ENCODE measurements at regions not wholly inside any gene's neighbourhood (a gene's known extent, or its start where the extent isn't known, plus 50 kb on each side); places are given as distances from the start of the nearest gene placed in this dataset.

DNA sequence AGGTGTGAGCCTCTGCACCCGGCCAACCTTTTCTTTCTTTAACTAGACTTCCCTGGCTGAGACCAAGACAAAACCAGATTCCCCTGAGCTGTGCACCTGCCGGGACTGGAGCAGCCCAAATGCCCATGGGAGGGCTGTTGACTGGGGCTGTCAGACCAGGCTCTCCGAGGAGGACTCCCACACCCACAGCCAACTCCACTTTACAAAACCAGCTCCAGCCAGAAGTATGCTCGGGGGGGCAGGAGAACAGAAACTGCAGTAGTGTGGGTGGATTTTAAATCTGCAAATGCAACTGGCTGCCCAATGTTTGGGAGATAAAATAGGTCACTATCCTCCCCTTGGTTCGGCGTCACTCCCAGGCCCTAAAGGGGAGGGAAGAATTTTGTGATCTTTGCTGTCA lies 78.5 kb downstream of the VCPKMT start:
- TF ChIP-seq, protein P1, sequence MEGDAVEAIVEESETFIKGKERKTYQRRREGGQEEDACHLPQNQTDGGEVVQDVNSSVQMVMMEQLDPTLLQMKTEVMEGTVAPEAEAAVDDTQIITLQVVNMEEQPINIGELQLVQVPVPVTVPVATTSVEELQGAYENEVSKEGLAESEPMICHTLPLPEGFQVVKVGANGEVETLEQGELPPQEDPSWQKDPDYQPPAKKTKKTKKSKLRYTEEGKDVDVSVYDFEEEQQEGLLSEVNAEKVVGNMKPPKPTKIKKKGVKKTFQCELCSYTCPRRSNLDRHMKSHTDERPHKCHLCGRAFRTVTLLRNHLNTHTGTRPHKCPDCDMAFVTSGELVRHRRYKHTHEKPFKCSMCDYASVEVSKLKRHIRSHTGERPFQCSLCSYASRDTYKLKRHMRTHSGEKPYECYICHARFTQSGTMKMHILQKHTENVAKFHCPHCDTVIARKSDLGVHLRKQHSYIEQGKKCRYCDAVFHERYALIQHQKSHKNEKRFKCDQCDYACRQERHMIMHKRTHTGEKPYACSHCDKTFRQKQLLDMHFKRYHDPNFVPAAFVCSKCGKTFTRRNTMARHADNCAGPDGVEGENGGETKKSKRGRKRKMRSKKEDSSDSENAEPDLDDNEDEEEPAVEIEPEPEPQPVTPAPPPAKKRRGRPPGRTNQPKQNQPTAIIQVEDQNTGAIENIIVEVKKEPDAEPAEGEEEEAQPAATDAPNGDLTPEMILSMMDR (conservative IDR thresholded peaks at IDR 0.05): no peak
- H3K27ac ChIP-seq: no peak overlapping the region

DNA sequence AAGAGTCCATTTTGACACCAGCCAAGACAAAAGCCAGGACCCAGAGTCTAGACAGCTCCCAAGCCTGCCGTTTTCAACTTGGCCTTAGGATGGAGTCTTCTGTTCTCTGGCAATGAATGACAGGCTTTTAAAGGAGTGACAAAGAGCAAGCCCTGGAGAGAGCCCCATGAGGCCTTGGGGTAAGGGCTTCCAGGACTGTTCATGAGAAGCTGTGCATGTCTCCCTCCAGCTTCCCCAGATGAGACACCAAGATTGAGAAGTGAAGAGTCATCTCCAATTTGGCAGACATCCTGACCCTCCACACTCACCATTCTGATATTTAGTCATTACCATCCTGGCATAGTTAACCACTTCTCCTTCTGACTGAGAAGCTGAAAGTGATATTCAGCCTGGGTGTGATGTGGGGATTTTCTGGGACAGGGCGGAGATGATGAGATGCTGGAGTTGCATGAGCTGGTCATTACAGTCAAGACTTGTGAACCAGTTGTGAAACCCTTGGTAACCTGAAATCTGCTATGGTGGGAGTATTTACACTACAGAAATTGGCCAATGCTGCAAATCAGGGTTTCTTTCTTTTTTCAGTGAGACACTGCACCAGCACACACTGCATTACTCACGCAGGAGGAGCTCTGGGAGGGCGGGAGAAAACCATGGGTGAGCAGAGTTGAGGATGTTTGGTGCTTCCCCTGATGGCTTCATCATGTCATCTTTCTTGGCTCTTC lies 77.8 kb downstream of the VCPKMT start:
- TF ChIP-seq, protein P1 (conservative IDR thresholded peaks at IDR 0.05): no peak
- H3K27ac ChIP-seq: no peak overlapping the region

DNA sequence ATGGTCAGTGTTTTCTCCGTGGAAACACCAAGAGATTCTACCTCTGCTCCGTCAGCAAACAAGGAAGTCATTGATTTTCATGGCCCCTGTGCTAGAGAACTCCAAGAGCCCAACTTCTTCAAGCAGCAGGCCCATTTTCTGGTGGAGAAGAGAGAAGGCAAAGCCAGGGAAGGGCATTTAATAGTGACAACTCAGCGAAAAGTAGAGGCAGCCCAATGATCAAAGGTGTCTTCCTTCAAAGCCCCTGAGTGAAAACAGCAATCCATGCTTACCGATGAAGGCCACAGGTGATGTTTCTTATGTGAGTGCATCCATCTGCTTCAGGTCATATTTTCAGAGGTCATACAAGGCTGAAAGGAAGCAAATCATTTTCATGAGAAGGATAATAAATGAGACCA lies 77.3 kb downstream of the VCPKMT start:
- H3K27ac ChIP-seq: no peak overlapping the region

DNA sequence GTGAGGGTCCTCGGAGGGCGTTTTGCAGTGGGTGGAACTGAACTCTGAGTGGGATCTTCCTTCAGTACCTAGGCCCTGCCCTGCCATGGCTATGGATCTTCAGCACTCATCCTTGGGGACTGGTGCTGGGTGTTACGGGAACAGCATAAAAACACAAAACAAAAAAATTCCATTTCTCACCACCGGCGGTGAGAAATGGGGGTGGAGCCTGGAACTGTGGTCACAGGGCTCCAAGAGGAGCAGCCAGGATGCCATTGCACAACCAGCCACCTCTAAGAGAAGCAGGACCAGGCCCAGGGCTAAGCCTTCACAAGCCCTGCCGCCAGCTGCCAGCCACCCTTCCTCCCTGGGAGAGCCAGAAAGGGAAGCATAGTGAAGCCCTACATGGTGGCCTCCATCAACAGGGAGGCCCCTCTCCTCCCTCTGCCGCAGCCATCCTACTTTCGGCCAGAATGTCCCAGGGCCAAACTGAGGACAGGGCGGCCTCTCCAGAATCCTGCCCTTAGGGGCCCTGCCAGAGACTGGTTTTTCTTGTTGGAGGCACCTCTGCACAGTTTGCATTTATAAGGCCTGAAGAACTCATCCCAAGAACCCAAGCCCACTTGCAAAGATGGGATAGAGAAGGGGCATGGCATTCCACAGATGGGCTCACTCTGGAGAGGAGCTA lies 76.5 kb downstream of the VCPKMT start:
- H3K27ac ChIP-seq: no peak overlapping the region
- TF ChIP-seq, protein P1 (conservative IDR thresholded peaks at IDR 0.05): no peak

More for the DNA sequence above, 77.3 kb downstream of the VCPKMT start:
- TF ChIP-seq, protein P1 (conservative IDR thresholded peaks at IDR 0.05): no peak

DNA sequence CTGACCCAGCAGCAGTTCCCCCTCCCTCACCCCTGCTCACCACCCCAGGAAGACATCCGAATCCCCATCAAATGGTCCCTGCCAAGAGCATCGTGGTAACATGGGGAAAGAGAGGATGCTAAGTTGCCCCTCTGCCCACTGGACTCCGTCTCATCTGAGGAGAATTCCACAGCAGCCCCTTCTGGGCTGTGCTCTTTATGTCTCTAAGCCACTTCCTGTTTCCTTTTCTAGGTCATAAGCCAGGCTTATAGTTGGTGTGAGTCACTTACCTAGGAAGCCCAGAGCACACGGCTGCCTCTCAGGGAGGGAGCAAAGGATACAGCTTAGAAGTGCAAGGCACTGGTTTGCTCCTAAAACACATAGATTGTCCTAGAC lies 76.0 kb downstream of the VCPKMT start:
- no peak overlapping the region for H3K27ac ChIP-seq
- TF ChIP-seq, protein P1 (conservative IDR thresholded peaks at IDR 0.05): no peak

DNA sequence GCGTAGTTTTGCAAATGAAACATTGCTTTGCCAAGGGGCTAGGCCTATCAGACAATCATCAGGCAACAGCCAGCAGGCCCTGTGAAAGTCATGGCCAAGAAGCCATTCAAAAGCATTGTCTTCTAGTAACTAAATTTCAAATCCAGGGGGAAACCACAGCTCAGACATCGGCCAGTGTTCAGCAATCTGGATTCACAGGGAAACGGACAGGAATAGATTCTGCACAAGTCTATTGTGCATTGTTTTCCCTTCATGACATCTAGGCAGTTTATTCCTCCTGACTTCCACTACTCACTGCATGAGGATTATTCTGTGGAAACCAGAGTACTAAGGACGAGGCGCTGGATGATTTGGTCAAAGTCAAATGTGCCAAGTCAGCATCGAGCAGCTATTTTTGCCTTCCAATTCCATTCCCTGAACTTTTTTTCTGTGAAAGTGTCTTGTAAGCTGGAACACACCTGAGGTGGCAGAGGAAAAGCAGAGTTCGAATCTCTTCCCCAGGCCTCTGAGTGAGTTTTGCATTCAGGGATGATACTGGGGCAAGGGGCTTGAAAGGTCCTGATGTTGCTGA lies 75.4 kb downstream of the VCPKMT start:
- H3K27ac ChIP-seq: no peak overlapping the region
- TF ChIP-seq, protein P1 (conservative IDR thresholded peaks at IDR 0.05): no peak

DNA sequence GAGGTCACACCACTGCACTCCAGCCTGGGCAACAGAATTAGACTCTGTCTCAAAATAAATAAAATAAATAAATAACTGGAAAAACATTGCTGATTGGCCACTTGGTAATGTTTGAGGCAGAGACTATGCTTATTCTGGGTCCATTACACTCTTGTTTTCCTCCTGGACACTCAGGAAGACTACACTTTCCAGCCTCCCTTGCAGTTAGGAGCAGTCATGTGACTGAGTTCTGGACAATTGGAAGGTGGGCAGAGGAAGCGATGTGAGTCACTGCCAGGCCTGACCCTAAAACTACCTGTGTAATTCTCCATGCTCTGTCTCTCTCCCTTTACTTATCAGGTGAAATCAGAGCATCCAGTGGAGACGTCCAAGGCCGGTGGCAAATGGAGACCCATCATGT lies 74.4 kb downstream of the VCPKMT start:
- H3K27ac ChIP-seq: no peak overlapping the region
- TF ChIP-seq, protein P1 (conservative IDR thresholded peaks at IDR 0.05): no peak
